ENCODE measurements at regions not wholly inside any gene's neighbourhood (a gene's known extent, or its start where the extent isn't known, plus 50 kb on each side); places are given as distances from the start of the nearest gene placed in this dataset.

DNA sequence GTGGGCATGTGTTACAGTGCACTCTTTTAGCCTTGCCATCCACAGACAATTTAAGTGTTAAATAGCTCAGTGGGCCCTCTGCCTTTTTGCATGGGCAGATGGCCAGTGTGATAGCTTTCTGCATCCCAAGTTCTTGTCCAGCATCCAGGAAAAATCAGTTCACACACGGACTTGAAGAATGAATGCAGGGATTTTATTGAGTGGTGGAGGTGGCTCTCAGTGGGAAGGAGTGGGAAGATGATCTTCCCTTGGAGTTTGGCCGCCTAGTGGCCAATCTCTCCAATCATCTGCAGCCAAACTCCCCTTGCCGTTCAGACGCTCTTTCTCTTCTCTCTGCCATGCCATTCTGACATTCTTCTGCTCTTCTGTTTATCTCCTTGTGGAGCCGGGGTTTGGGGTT lies 322.4 kb upstream of the GRAMD2B start:
- Histone ChIP-seq H3K9me3 (ENCODE audit: control insufficient read depth in 2 of 2, insufficient read depth in 1 of 2, low read depth in 1 of 2, low read length in 1 of 2) (peaks cover 0 to 7% of the 10 kb centered on the region in 2 donors), H3K27me3 (ENCODE audit: control insufficient read depth in 1 of 2, insufficient read depth in 2 of 2, low read length in 2 of 2) (no peaks in the 10 kb centered on the region), H3K36me3 (ENCODE audit: control insufficient read depth in 2 of 2, insufficient read depth in 2 of 2, low read length in 1 of 2) (no peaks in the 10 kb centered on the region), H3K4me1 (ENCODE audit: control insufficient read depth in 2 of 2, insufficient read depth in 2 of 2, low read length in 1 of 2) (no peaks in the 10 kb centered on the region), H3K4me3 (ENCODE audit: low read depth in 1 of 2, low read length in 2 of 2) (no peak overlapping the region), H3K27ac (ENCODE audit: low read depth in 2 of 2, low read length in 1 of 2) (no peak overlapping the region)
- WGBS, 2 donors: 57 to 78% methylated on average over 5 of the region's 5 CpGs

DNA sequence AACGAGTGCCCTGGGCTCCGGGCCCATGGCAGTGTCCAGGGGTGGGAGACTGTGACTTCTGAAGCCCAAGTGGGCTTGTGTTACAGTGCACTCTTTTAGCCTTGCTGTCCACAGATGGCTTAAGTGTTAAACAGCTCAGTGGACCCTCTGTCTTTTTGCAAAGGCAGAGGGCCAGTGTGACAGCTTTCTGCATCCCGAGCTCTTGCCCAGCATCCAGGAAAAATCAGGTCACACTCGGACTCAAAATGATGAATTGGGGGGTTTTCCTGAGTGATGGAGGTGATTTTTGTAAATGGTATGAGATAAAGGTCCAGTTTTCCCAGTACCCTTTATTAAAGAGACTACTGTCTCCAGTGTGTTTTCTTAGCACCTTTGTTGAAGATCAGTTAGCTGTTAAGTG lies 321.3 kb upstream of the GRAMD2B start:
- 77 to 82% methylated on average over 4 of the region's 4 CpGs for WGBS, 2 donors

DNA sequence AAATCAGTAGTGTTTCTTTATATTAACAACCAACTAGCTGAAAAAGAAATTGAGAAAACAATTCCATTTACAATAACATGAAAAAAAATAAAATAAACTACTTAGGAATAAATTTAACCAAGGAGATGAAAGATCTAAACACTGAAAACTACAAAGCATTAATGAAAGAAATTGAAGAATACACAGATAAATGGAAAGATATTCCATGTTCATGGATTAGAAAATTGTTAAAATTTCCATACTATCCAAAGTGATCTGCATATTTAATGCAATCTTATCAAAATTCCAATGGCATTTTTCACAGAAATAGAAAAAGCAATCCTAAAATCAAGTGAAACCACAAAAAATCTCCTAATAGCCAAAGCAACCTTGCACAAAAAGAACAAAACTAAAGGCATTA lies 320.2 kb upstream of the GRAMD2B start:
- Histone ChIP-seq H3K36me3 (ENCODE audit: control insufficient read depth in 2 of 2, insufficient read depth in 2 of 2, low read length in 1 of 2) (no peaks in the 10 kb centered on the region), H3K9me3 (ENCODE audit: control insufficient read depth in 2 of 2, insufficient read depth in 1 of 2, low read depth in 1 of 2, low read length in 1 of 2) (peaks cover 0 to 3% of the 10 kb centered on the region in 2 donors), H3K4me3 (ENCODE audit: low read depth in 1 of 2, low read length in 2 of 2) (no peak overlapping the region), H3K27me3 (ENCODE audit: control insufficient read depth in 1 of 2, insufficient read depth in 2 of 2, low read length in 2 of 2) (no peaks in the 10 kb centered on the region), H3K4me1 (ENCODE audit: control insufficient read depth in 2 of 2, insufficient read depth in 2 of 2, low read length in 1 of 2) (no peaks in the 10 kb centered on the region), H3K27ac (ENCODE audit: low read depth in 2 of 2, low read length in 1 of 2) (no peak overlapping the region)

More for the DNA sequence above, 321.3 kb upstream of the GRAMD2B start:
- H3K27ac ChIP-seq (ENCODE audit: low read depth in 2 of 2, low read length in 1 of 2): no peak overlapping the region
- peaks cover 0 to 7% of the 10 kb centered on the region in 2 donors for H3K9me3 ChIP-seq (ENCODE audit: control insufficient read depth in 2 of 2, insufficient read depth in 1 of 2, low read depth in 1 of 2, low read length in 1 of 2)
- no peak overlapping the region for H3K4me3 ChIP-seq (ENCODE audit: low read depth in 1 of 2, low read length in 2 of 2)
- H3K27me3 ChIP-seq (ENCODE audit: control insufficient read depth in 1 of 2, insufficient read depth in 2 of 2, low read length in 2 of 2): no peaks in the 10 kb centered on the region
- H3K4me1 ChIP-seq (ENCODE audit: control insufficient read depth in 2 of 2, insufficient read depth in 2 of 2, low read length in 1 of 2): no peaks in the 10 kb centered on the region
- no peaks in the 10 kb centered on the region for H3K36me3 ChIP-seq (ENCODE audit: control insufficient read depth in 2 of 2, insufficient read depth in 2 of 2, low read length in 1 of 2)

DNA sequence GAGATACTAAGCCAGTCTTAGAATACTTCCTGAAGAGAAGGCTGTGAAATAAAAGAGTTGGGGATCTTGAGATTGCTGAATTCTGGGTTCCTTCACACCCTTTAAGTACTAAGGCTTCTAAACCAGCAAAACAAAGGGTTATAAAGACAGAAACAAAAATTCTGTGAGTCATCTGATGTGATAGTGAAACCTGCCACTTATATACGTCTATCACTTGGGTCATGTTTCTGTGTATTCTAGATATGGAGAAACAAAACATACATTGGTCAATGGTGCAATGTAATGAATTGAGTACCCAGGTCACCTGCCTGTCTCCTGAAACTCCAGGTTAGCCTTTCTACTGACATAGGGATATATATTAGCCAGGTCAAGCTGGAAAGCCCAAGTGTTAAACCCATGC lies 319.3 kb upstream of the GRAMD2B start:
- Histone ChIP-seq H3K36me3 (ENCODE audit: control insufficient read depth in 2 of 2, insufficient read depth in 2 of 2, low read length in 1 of 2) (no peaks in the 10 kb centered on the region), H3K4me1 (ENCODE audit: control insufficient read depth in 2 of 2, insufficient read depth in 2 of 2, low read length in 1 of 2) (no peaks in the 10 kb centered on the region), H3K27me3 (ENCODE audit: control insufficient read depth in 1 of 2, insufficient read depth in 2 of 2, low read length in 2 of 2) (no peaks in the 10 kb centered on the region), H3K4me3 (ENCODE audit: low read depth in 1 of 2, low read length in 2 of 2) (no peak overlapping the region), H3K27ac (ENCODE audit: low read depth in 2 of 2, low read length in 1 of 2) (no peak overlapping the region), H3K9me3 (ENCODE audit: control insufficient read depth in 2 of 2, insufficient read depth in 1 of 2, low read depth in 1 of 2, low read length in 1 of 2) (peaks cover 0 to 3% of the 10 kb centered on the region in 2 donors)
- WGBS, 2 donors: 47 to 70% methylated on average over 1 of the region's 1 CpG

DNA sequence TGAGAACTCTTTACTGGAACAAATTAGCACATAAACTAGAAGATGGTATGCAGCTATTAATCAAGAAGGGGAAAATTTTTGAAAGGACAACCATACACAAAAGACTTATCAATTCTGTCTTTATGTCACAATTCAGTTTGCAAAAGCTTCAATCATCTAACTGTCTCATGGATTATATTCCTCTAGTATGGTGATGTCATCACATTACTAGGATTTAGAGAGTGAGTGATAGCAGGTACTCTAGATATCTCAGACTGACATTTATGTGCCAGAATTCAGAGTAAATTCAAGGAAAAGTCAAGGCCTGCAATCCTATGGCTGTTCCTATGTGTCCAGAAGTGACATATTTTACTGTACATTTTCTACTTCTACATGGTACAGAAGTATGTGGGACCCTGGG lies 318.9 kb upstream of the GRAMD2B start:
- peaks cover 0 to 3% of the 10 kb centered on the region in 2 donors for H3K9me3 ChIP-seq (ENCODE audit: control insufficient read depth in 2 of 2, insufficient read depth in 1 of 2, low read depth in 1 of 2, low read length in 1 of 2)
- no peaks in the 10 kb centered on the region for H3K36me3 ChIP-seq (ENCODE audit: control insufficient read depth in 2 of 2, insufficient read depth in 2 of 2, low read length in 1 of 2)
- H3K4me1 ChIP-seq (ENCODE audit: control insufficient read depth in 2 of 2, insufficient read depth in 2 of 2, low read length in 1 of 2): no peaks in the 10 kb centered on the region
- no peak overlapping the region for H3K27ac ChIP-seq (ENCODE audit: low read depth in 2 of 2, low read length in 1 of 2)
- no peaks in the 10 kb centered on the region for H3K27me3 ChIP-seq (ENCODE audit: control insufficient read depth in 1 of 2, insufficient read depth in 2 of 2, low read length in 2 of 2)
- H3K4me3 ChIP-seq (ENCODE audit: low read depth in 1 of 2, low read length in 2 of 2): no peak overlapping the region

DNA sequence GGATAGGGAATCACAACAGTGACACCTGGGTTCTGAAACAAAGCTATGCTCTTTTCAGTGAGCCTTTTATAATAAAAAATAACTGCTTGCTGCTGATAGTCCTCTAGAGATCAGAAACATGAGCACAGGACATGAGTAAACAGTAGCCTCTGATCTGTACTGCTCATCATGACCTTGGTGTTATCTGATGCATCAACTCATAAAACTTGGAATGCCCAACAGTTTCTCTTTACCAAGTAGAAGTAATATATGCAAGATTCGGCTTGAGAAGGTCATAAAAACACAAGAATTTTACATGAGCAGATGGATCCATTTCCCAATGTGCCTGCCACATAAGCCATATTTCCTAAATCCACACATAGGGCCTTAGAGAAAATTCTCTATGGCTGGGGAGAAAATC lies 318.3 kb upstream of the GRAMD2B start:
- H3K4me3 ChIP-seq (ENCODE audit: low read depth in 1 of 2, low read length in 2 of 2): no peak overlapping the region
- no peaks in the 10 kb centered on the region for H3K36me3 ChIP-seq (ENCODE audit: control insufficient read depth in 2 of 2, insufficient read depth in 2 of 2, low read length in 1 of 2)
- no peaks in the 10 kb centered on the region for H3K27me3 ChIP-seq (ENCODE audit: control insufficient read depth in 1 of 2, insufficient read depth in 2 of 2, low read length in 2 of 2)
- WGBS, 2 donors: 0% methylated on average over 1 of the region's 1 CpG
- H3K4me1 ChIP-seq (ENCODE audit: control insufficient read depth in 2 of 2, insufficient read depth in 2 of 2, low read length in 1 of 2): no peaks in the 10 kb centered on the region
- H3K27ac ChIP-seq (ENCODE audit: low read depth in 2 of 2, low read length in 1 of 2): no peak overlapping the region
- peaks cover 0 to 3% of the 10 kb centered on the region in 2 donors for H3K9me3 ChIP-seq (ENCODE audit: control insufficient read depth in 2 of 2, insufficient read depth in 1 of 2, low read depth in 1 of 2, low read length in 1 of 2)

DNA sequence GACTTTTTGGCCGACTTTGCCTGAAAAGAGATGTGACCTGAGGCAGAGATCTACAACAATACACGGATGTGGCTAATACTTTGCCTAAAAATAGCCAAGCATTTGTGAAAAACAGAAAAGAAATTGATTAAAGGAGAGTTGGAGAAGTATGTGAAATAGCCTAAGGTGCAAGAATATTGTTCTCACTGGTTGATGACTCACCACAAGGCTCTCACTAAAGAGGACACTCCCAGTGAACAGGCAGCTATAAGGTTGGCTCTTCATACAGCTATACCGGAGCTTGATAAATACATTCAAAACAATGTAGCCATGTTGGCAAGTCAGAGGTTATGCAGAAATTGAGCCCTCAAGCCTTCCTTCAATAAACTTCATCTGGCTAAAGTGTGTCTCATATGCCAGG lies 317.2 kb upstream of the GRAMD2B start:
- Histone ChIP-seq H3K4me1 (ENCODE audit: control insufficient read depth in 2 of 2, insufficient read depth in 2 of 2, low read length in 1 of 2) (no peaks in the 10 kb centered on the region), H3K4me3 (ENCODE audit: low read depth in 1 of 2, low read length in 2 of 2) (no peak overlapping the region), H3K27ac (ENCODE audit: low read depth in 2 of 2, low read length in 1 of 2) (no peak overlapping the region), H3K36me3 (ENCODE audit: control insufficient read depth in 2 of 2, insufficient read depth in 2 of 2, low read length in 1 of 2) (no peaks in the 10 kb centered on the region), H3K27me3 (ENCODE audit: control insufficient read depth in 1 of 2, insufficient read depth in 2 of 2, low read length in 2 of 2) (no peaks in the 10 kb centered on the region), H3K9me3 (ENCODE audit: control insufficient read depth in 2 of 2, insufficient read depth in 1 of 2, low read depth in 1 of 2, low read length in 1 of 2) (peaks cover 0 to 3% of the 10 kb centered on the region in 2 donors)
- 45 to 49% methylated on average over 3 of the region's 3 CpGs for WGBS, 2 donors

DNA sequence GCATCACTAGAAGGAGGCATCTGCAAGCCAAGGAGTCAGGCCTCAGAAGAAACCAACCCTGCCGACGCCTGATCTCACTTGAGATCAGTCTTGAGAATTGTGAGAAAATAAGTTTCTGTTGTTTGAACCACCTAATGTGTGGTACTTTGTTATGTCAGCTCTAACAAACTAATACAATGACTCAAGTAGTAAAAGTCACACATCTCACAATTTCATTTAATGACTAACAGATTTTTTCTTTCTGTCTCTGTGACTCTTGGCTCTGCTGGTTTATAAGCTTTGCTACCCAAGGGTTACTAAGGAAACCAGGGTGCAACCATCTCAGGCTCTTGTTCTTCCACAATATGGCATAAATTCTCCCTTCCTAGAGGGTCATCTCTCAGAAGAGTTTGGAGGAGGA lies 315.8 kb upstream of the GRAMD2B start:
- Histone ChIP-seq H3K27ac (ENCODE audit: low read depth in 2 of 2, low read length in 1 of 2) (no peak overlapping the region), H3K36me3 (ENCODE audit: control insufficient read depth in 2 of 2, insufficient read depth in 2 of 2, low read length in 1 of 2) (no peaks in the 10 kb centered on the region), H3K9me3 (ENCODE audit: control insufficient read depth in 2 of 2, insufficient read depth in 1 of 2, low read depth in 1 of 2, low read length in 1 of 2) (no peaks in the 10 kb centered on the region), H3K27me3 (ENCODE audit: control insufficient read depth in 1 of 2, insufficient read depth in 2 of 2, low read length in 2 of 2) (no peaks in the 10 kb centered on the region), H3K4me1 (ENCODE audit: control insufficient read depth in 2 of 2, insufficient read depth in 2 of 2, low read length in 1 of 2) (no peaks in the 10 kb centered on the region), H3K4me3 (ENCODE audit: low read depth in 1 of 2, low read length in 2 of 2) (no peak overlapping the region)
- WGBS, 2 donors: 96% methylated on average over 2 of the region's 2 CpGs

DNA sequence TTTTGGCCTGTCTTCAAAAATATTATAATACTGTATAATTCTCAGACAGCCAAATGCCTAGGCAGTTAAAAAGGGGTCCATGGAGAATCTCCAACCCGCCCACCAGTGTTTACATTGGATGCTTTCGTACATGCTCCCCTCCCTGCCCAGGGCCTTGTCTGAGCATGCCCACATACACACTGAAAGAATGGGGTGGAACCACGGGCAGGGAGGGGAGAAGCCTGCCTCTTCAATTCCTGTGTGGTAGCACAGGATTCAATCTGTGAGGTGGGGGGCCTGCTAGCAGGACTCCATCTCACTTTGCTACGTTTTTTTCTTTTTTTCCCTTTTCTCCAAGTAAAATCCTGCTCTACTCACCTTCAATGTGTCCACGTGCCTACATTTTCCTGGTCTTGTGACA lies 314.7 kb upstream of the GRAMD2B start:
- H3K9me3 ChIP-seq (ENCODE audit: control insufficient read depth in 2 of 2, insufficient read depth in 1 of 2, low read depth in 1 of 2, low read length in 1 of 2): peaks cover 0 to 5% of the 10 kb centered on the region in 2 donors
- H3K27me3 ChIP-seq (ENCODE audit: control insufficient read depth in 1 of 2, insufficient read depth in 2 of 2, low read length in 2 of 2): no peaks in the 10 kb centered on the region
- WGBS, 2 donors: 48 to 66% methylated on average over 5 of the region's 5 CpGs
- no peak overlapping the region for H3K4me3 ChIP-seq (ENCODE audit: low read depth in 1 of 2, low read length in 2 of 2)
- no peaks in the 10 kb centered on the region for H3K4me1 ChIP-seq (ENCODE audit: control insufficient read depth in 2 of 2, insufficient read depth in 2 of 2, low read length in 1 of 2)
- H3K27ac ChIP-seq (ENCODE audit: low read depth in 2 of 2, low read length in 1 of 2): no peak overlapping the region
- no peaks in the 10 kb centered on the region for H3K36me3 ChIP-seq (ENCODE audit: control insufficient read depth in 2 of 2, insufficient read depth in 2 of 2, low read length in 1 of 2)

DNA sequence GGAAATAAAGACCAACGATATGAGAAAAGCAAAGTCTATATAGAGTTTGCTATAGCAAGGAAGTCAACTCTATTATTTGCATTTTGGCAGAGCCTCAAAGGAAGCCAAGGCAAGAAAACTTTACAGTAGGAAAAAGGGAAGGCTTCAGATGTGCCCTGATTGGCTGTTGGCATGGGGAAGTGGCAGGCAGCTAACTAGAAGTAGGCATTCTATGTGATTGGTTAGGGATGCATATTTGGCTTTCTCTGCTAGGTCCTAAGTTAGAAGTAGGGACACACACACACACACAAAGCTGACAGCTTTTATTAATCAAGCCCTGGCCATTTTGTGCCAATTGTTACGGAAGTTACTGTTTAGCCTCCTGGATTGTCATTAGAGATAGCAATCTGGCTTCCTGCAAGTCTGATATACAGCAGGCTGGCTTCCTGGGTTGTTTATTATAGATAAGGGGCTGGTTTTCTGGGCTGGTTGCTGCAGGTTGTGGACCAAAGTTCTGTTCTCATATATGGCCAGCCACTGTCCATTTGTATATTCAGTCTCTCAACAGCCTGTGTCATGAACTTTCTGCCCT lies 308.1 kb upstream of the GRAMD2B start:
- no peaks in the 10 kb centered on the region for H3K4me1 ChIP-seq (ENCODE audit: control insufficient read depth in 2 of 2, insufficient read depth in 2 of 2, low read length in 1 of 2)
- no peak overlapping the region for H3K27ac ChIP-seq (ENCODE audit: low read depth in 2 of 2, low read length in 1 of 2)
- peaks cover 0 to 5% of the 10 kb centered on the region in 2 donors for H3K9me3 ChIP-seq (ENCODE audit: control insufficient read depth in 2 of 2, insufficient read depth in 1 of 2, low read depth in 1 of 2, low read length in 1 of 2)
- H3K36me3 ChIP-seq (ENCODE audit: control insufficient read depth in 2 of 2, insufficient read depth in 2 of 2, low read length in 1 of 2): no peaks in the 10 kb centered on the region
- H3K4me3 ChIP-seq (ENCODE audit: low read depth in 1 of 2, low read length in 2 of 2): no peak overlapping the region
- WGBS, 2 donors: 62 to 66% methylated on average over 2 of the region's 2 CpGs
- no peaks in the 10 kb centered on the region for H3K27me3 ChIP-seq (ENCODE audit: control insufficient read depth in 1 of 2, insufficient read depth in 2 of 2, low read length in 2 of 2)

Measured in esophagus (tissue), 2 donors.